Osteoblast (primary cell): ENCODE measurements at regions not wholly inside any gene's neighbourhood (a gene's known extent, or its start where the extent isn't known, plus 50 kb on each side); places are given as distances from the start of the nearest gene placed in this dataset.

Experiments
- DNase-seq: peaks from one replicate; pipeline ENCODE4 v3.0.0; 2011; ENCODE audit warnings: low spot score, mixed read lengths; ENCODE audit not compliant: insufficient read length; ENCODE audit errors: missing footprints
- H2AFZ ChIP-seq: 2 replicates; pipeline ENCODE4 v1.6.0; 2011; ENCODE audit warnings: mild to moderate bottlenecking, low read length
- H3K27ac ChIP-seq: 2 replicates; pipeline ENCODE4 v1.5.1; 2011; ENCODE audit warnings: mild to moderate bottlenecking, low read depth, low read length, moderate library complexity
- H3K27me3 ChIP-seq: 2 replicates; pipeline ENCODE4 v1.6.0; 2012; ENCODE audit warnings: mild to moderate bottlenecking, control low read depth, inconsistent platforms, low read length, moderate library complexity; ENCODE audit not compliant: insufficient read depth
- H3K36me3 ChIP-seq: 2 replicates; pipeline ENCODE4 v1.5.1; 2011; ENCODE audit warnings: mild to moderate bottlenecking, low read length, control low read depth, moderate library complexity; ENCODE audit not compliant: insufficient read depth
- H3K4me1 ChIP-seq: 2 replicates; pipeline ENCODE4 v1.5.1; 2011; ENCODE audit warnings: mild to moderate bottlenecking, low read length, control low read depth, moderate library complexity; ENCODE audit not compliant: insufficient read depth
- H3K4me2 ChIP-seq: 2 replicates; pipeline ENCODE4 v1.6.0; 2011; ENCODE audit warnings: mild to moderate bottlenecking, low read length; ENCODE audit not compliant: insufficient read depth
- H3K4me3 ChIP-seq: fragments of 200-600 bp; sonication (generic); 3 replicates; pipeline ENCODE4 v1.5.1; 2012; ENCODE audit warnings: mild to moderate bottlenecking, low read length, inconsistent platforms; ENCODE audit not compliant: insufficient read depth
- H3K79me2 ChIP-seq: 2 replicates; pipeline ENCODE4 v1.6.0; 2012; ENCODE audit warnings: mild to moderate bottlenecking, low read length, control low read depth, inconsistent platforms; ENCODE audit not compliant: insufficient read depth
- H3K9me3 ChIP-seq: 2 replicates; pipeline ENCODE4 v1.5.1; 2011; ENCODE audit warnings: low read depth, low read length, control low read depth
- H4K20me1 ChIP-seq: 2 replicates; pipeline ENCODE4 v1.6.0; 2012; ENCODE audit warnings: mild to moderate bottlenecking, low read length, control low read depth; ENCODE audit not compliant: insufficient read depth
- CTCF ChIP-seq: IDR thresholded peaks from 2 replicates; pipeline ENCODE4 v1.5.1; 2011; ENCODE audit warnings: mild to moderate bottlenecking, low read depth, low read length, moderate library complexity; ENCODE audit errors: extremely low read depth

GRCh38 chr4:66489783-66490452 lies 819.6 kb upstream of the EPHA5 start:
- Histone ChIP-seq H3K9me3 (no peaks in the 10 kb centered on the region), H2AFZ (peak overlapping the region; percentile 23), H3K4me2 (peak overlapping the region; percentile 15), H3K27me3 (no peaks in the 10 kb centered on the region), H3K4me1 (no peaks in the 10 kb centered on the region), H3K27ac (peak overlapping the region; percentile 59), H3K4me3 (no peak overlapping the region), H4K20me1 (no peaks in the 10 kb centered on the region), H3K36me3 (no peaks in the 10 kb centered on the region), H3K79me2 (no peaks in the 10 kb centered on the region)
- DNase-seq: peak; percentile 0
- TF ChIP-seq CTCF: no peak

GRCh38 chr4:66489370-66489769 lies 819.1 kb upstream of the EPHA5 start:
- DNase-seq: no peak
- Histone ChIP-seq H3K27ac (peak overlapping the region; percentile 59), H3K4me3 (no peak overlapping the region), H4K20me1 (no peaks in the 10 kb centered on the region), H3K36me3 (no peaks in the 10 kb centered on the region), H3K4me1 (no peaks in the 10 kb centered on the region), H3K4me2 (no peak overlapping the region), H3K9me3 (no peaks in the 10 kb centered on the region), H3K79me2 (no peaks in the 10 kb centered on the region), H3K27me3 (no peaks in the 10 kb centered on the region), H2AFZ (no peak overlapping the region)
- no peak for TF ChIP-seq CTCF

GRCh38 chr4:66486068-66486467 lies 815.8 kb upstream of the EPHA5 start:
- Histone ChIP-seq H3K4me2 (no peak overlapping the region), H3K9me3 (no peaks in the 10 kb centered on the region), H3K36me3 (no peaks in the 10 kb centered on the region), H3K4me1 (no peaks in the 10 kb centered on the region), H3K27ac (no peak overlapping the region), H3K4me3 (no peak overlapping the region), H3K27me3 (no peaks in the 10 kb centered on the region), H3K79me2 (no peaks in the 10 kb centered on the region), H2AFZ (no peak overlapping the region), H4K20me1 (no peaks in the 10 kb centered on the region)
- no peak for DNase-seq
- TF ChIP-seq CTCF: no peak

- no peaks in the 10 kb centered on the region for H3K36me3 ChIP-seq
- DNase-seq: no peak
Measured at GRCh38 chr4:66482186-66482585, 811.9 kb upstream of the EPHA5 start.

More at GRCh38 chr4:66482186-66482585, 811.9 kb upstream of the EPHA5 start:
- no peaks in the 10 kb centered on the region for H3K27me3 ChIP-seq
- no peak overlapping the region for H2AFZ ChIP-seq
- H3K79me2 ChIP-seq: no peaks in the 10 kb centered on the region
- H3K27ac ChIP-seq: no peak overlapping the region
- H4K20me1 ChIP-seq: no peaks in the 10 kb centered on the region
- no peak overlapping the region for H3K4me3 ChIP-seq
- TF ChIP-seq CTCF: no peak
- no peaks in the 10 kb centered on the region for H3K9me3 ChIP-seq
- no peak overlapping the region for H3K4me2 ChIP-seq
- no peaks in the 10 kb centered on the region for H3K4me1 ChIP-seq
